NCI-H1694 (cell line): ENCODE measurements at regions not wholly inside any gene's neighbourhood (a gene's known extent, or its start where the extent isn't known, plus 50 kb on each side); places are given as distances from the start of the nearest gene placed in this dataset.

ENCODE experiments used
- DNase-seq: peaks from one replicate; lab custom pipeline; 2025; lab: John Stamatoyannopoulos, UW

DNA sequence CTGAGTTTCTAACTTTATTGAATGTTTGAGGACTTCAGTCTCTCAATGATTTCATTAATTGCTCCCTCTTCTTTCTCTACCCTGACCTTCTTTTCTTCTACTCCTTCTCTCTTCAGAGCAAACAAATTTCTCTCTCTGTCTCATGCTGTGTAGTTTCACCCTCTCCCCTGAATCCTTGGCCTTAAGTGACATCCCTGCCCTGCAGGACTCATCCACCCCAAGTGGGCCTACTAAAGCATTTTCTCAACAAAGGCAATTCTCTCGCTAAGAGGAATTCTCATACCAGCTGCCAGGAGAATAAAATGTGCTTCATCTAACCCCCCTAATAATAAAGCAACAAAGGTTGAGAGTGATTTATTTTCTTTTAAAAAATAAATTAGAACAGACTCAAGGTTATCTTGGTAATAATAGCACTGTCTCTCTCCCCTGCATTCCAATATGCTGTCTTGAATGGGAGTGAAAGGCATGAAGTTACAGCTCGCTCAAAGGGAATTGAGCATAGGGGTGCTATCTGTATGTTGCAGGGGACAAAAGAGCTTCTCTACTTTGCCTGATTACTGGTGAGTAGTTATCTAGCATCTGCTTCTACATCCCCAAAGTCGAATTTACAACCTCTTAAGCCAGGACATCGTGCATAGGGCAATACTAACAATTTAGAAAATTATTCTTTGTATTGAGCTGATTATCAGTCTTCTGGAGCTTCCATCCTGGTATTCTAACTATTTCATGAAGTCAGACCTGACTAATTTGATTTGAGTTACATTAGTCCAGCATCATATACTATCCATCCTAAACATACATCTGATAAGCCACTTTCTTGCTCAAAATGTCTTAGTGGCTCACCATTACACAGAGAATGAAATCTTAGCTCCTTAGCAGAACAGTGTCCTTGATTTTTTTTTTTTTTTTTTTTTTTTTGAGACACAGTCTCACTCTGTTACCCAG lies 76.9 kb upstream of the DNAJC19 start:
- DNase-seq, result no peak

DNA sequence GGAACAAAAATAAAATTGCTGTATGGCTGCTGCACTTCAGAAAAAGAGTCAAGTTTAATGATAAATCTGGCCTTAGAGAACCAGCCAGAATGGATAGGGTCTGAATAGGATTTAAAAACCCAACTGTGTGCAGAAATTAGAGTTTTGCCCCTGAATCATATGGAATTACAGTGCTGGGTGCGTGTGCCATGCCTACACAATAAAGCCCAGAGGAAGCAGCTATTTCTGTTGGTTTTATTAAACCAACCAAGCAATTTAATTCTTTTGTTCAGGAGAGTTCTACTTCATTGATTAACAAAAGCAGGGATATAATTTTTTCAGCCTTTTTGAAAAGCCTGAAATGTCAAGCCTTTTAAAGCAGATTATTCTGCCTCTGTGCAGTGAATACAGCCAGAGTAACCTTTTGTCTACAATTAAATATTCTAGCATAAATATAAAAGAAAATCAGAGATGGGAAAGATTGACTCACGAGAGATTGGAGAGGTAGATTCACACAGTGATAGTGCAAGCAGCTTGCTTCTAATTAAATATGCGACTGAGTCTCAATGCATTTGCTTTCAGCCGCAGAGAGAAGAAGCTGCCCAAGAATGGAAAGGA lies 66.7 kb upstream of the DNAJC19 start:
- no peak for DNase-seq

- DNase-seq, result no peak
Measured at GRCh38 chr3:181054538-181054937, 65.0 kb upstream of the DNAJC19 start.

GRCh38 chr3:181052256-181052655 lies 62.7 kb upstream of the DNAJC19 start:
- DNase-seq, result no peak

- no peak for DNase-seq
Measured at GRCh38 chr3:181050738-181051137, 61.2 kb upstream of the DNAJC19 start.

DNA sequence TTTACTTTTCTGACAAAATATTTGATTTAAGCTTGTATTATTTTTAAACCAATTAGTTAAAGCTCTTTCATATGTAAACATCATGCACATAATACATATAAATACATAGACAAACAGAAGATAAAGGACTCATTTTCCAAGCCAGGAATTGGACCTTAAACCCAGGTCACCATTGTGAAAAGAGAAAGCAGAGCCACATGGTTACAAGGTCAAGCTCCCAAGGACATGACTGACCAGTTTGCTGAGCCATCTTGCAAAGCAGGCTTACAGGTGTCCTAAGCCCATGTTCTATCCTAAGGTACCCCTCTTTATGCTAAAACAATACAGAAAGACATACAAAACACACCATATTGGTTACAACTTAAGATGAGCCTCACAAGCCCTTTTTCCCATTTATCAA lies 50.5 kb upstream of the DNAJC19 start:
- DNase-seq, result no peak
